Left ventricle myocardium inferior (tissue), 1 donor: ENCODE measurements at regions not wholly inside any gene's neighbourhood (a gene's known extent, or its start where the extent isn't known, plus 50 kb on each side); places are given as distances from the start of the nearest gene placed in this dataset.
A peak's percentile ranks its signal among the peaks of the same experiment; 100 is the strongest.
"Not testable (repeated sequence)": the region's sequence is repeated elsewhere in the genome, so short reads cannot be mapped to it uniquely, and the experiment has no call there.

Experiments used
- DNase-seq: peaks from one replicate; pipeline ENCODE4 v3.0.0-alpha.2; 2020
- H3K27ac ChIP-seq: fragments of 200-600 bp; replicated peaks from 2 replicates; pipeline ENCODE4 v1.8.0; 2021
- H3K27me3 ChIP-seq: fragments of 200-600 bp; 2 replicates; pipeline ENCODE4 v1.8.0; 2021; ENCODE audit warnings: low read depth
- H3K36me3 ChIP-seq: fragments of 200-600 bp; 2 replicates; pipeline ENCODE4 v1.8.0; 2021
- H3K4me1 ChIP-seq: fragments of 200-600 bp; 2 replicates; pipeline ENCODE4 v1.8.0; 2021
- H3K4me3 ChIP-seq: fragments of 200-600 bp; 2 replicates; pipeline ENCODE4 v1.8.0; 2021; ENCODE audit warnings: mild to moderate bottlenecking, moderate library complexity
- H3K9me3 ChIP-seq: fragments of 200-600 bp; replicated peaks from 2 replicates; pipeline ENCODE4 v1.8.0; 2021
- CTCF ChIP-seq: fragments of 200-600 bp; IDR thresholded peaks from 2 replicates; pipeline ENCODE4 v1.8.0; 2021; ENCODE audit warnings: antibody characterized with exemption, mild to moderate bottlenecking, borderline replicate concordance
- intact Hi-C: fragments of 100-400 bp; cut with micrococcal nuclease; formaldehyde crosslinking; loops from one replicate; pipeline ENCODE4 v1.11.0; 2022
- donor health status: DM: no; HTN: yes; CAD: no; lungs with severe emphysema.

- TF ChIP-seq CTCF = no peak
- Histone ChIP-seq H3K27me3 (no peaks in the 10 kb centered on the region), H3K4me3 (no peak overlapping the region), H3K27ac (no peak overlapping the region), H3K4me1 (no peaks in the 10 kb centered on the region), H3K36me3 (no peaks in the 10 kb centered on the region), H3K9me3 (peaks cover 22% of the 10 kb centered on the region)
- DNase-seq = no peak
- intact Hi-C loops = no loop called here
Observed at GRCh38 chr17:27181935-27182334, 112.0 kb upstream of the WSB1 start.

- H3K9me3 ChIP-seq, intact Hi-C loops, H3K27ac ChIP-seq, H3K4me1 ChIP-seq, H3K36me3 ChIP-seq, H3K4me3 ChIP-seq, DNase-seq, H3K27me3 ChIP-seq: not testable (repeated sequence)
- peak; percentile 36 for TF ChIP-seq CTCF
Observed at GRCh38 chr17:27197505-27197904, 96.4 kb upstream of the WSB1 start.

GRCh38 chr17:27199948-27200347 lies 94.0 kb upstream of the WSB1 start:
- H3K4me3 ChIP-seq = no peak overlapping the region
- H3K4me1 ChIP-seq = no peaks in the 10 kb centered on the region
- H3K27ac ChIP-seq = no peak overlapping the region
- intact Hi-C loops = no loop called here
- no peaks in the 10 kb centered on the region for H3K9me3 ChIP-seq
- H3K36me3 ChIP-seq = no peaks in the 10 kb centered on the region
- peaks cover 9% of the 10 kb centered on the region for H3K27me3 ChIP-seq
- no peak for TF ChIP-seq CTCF
- no peak for DNase-seq

- no peaks in the 10 kb centered on the region for H3K4me1 ChIP-seq
- H3K36me3 ChIP-seq = no peaks in the 10 kb centered on the region
- peaks cover 13% of the 10 kb centered on the region for H3K27me3 ChIP-seq
- DNase-seq = no peak
- H3K9me3 ChIP-seq = no peaks in the 10 kb centered on the region
- TF ChIP-seq CTCF = no peak
- intact Hi-C loops = no loop called here
- no peak overlapping the region for H3K4me3 ChIP-seq
- H3K27ac ChIP-seq = no peak overlapping the region
Observed at GRCh38 chr17:27200476-27200875, 93.4 kb upstream of the WSB1 start.

- H3K36me3 ChIP-seq = no peaks in the 10 kb centered on the region
- H3K27ac ChIP-seq = no peak overlapping the region
- no peak for DNase-seq
- no peak overlapping the region for H3K4me3 ChIP-seq
- no peaks in the 10 kb centered on the region for H3K4me1 ChIP-seq
- no peak for TF ChIP-seq CTCF
- peaks cover 19% of the 10 kb centered on the region for H3K27me3 ChIP-seq
- intact Hi-C loops = no loop called here
- peaks cover 4% of the 10 kb centered on the region for H3K9me3 ChIP-seq
Observed at GRCh38 chr17:27203241-27203640, 90.7 kb upstream of the WSB1 start.

GRCh38 chr17:27206447-27206846 lies 87.5 kb upstream of the WSB1 start:
- TF ChIP-seq CTCF = no peak
- H3K36me3 ChIP-seq = no peaks in the 10 kb centered on the region
- no peak overlapping the region for H3K27ac ChIP-seq
- H3K9me3 ChIP-seq = peaks cover 4% of the 10 kb centered on the region
- H3K27me3 ChIP-seq = peaks cover 19% of the 10 kb centered on the region
- H3K4me3 ChIP-seq = no peak overlapping the region
- H3K4me1 ChIP-seq = no peaks in the 10 kb centered on the region
- no peak for DNase-seq
- intact Hi-C loops = no loop called here
